Liver (tissue), 8 donors: ENCODE measurements at regions not wholly inside any gene's neighbourhood (a gene's known extent, or its start where the extent isn't known, plus 50 kb on each side); places are given as distances from the start of the nearest gene placed in this dataset.

Source experiments
- DNase-seq: peaks from one replicate; pipeline ENCODE4 v3.0.0-alpha.2; 2017; ENCODE audit warnings: low spot score
- H3K27ac ChIP-seq, 2 donors: one replicate each; pipeline ENCODE4 v1.7.0; 2013; ENCODE audit warnings: inconsistent platforms in 2 of 2, low read length in 2 of 2, control low read depth in 1 of 2, low read depth in 1 of 2, mild to moderate bottlenecking in 1 of 2
- H3K27me3 ChIP-seq, 4 donors: one replicate each; pipeline versions ENCODE4 v1.6.1 to v1.7.0; 2013; ENCODE audit warnings: low read length in 3 of 4, inconsistent platforms in 1 of 4, mild to moderate bottlenecking in 1 of 4, moderate library complexity in 1 of 4; ENCODE audit not compliant: control insufficient read depth in 4 of 4, insufficient read depth in 4 of 4
- H3K36me3 ChIP-seq, 4 donors: one replicate each; pipeline versions ENCODE4 v1.6.1 to v1.7.0; 2013; ENCODE audit warnings: low read length in 3 of 4, mild to moderate bottlenecking in 3 of 4, low read depth in 1 of 4, moderate library complexity in 1 of 4; ENCODE audit not compliant: control insufficient read depth in 4 of 4, insufficient read depth in 3 of 4
- H3K4me1 ChIP-seq, 4 donors: one replicate each; pipeline versions ENCODE4 v1.6.1 to v1.7.0; 2013; ENCODE audit warnings: low read length in 3 of 4, mild to moderate bottlenecking in 3 of 4, moderate library complexity in 1 of 4; ENCODE audit not compliant: control insufficient read depth in 4 of 4, insufficient read depth in 4 of 4
- H3K4me3 ChIP-seq, 3 donors: one replicate each; pipeline versions ENCODE4 v1.6.1 to v1.7.0; 2013; ENCODE audit warnings: low read length in 3 of 3, control low read depth in 1 of 3, low read depth in 1 of 3, mild to moderate bottlenecking in 1 of 3
- H3K9ac ChIP-seq, 2 donors: one replicate each; pipeline ENCODE4 v1.7.0; 2013; ENCODE audit warnings: low read length in 2 of 2, mild to moderate bottlenecking in 2 of 2, moderate library complexity in 2 of 2, control low read depth in 1 of 2, low read depth in 1 of 2
- H3K9me3 ChIP-seq, 4 donors: one replicate each; pipeline versions ENCODE4 v1.6.1 to v1.7.0; 2013; ENCODE audit warnings: low read length in 3 of 4; ENCODE audit not compliant: control insufficient read depth in 4 of 4
- EGR1 ChIP-seq, 2 donors: IDR thresholded peaks; 2 replicates each; pipeline ENCODE4 v1.6.1; 2016 to 2018; ENCODE audit warnings: antibody characterized with exemption in 2 of 2, low read depth in 2 of 2
- FOXA1 ChIP-seq: IDR thresholded peaks from 2 replicates; pipeline ENCODE4 v1.6.1; 2016; ENCODE audit warnings: antibody characterized with exemption
- FOXA2 ChIP-seq: IDR thresholded peaks from 2 replicates; pipeline ENCODE4 v1.6.1; 2016; ENCODE audit warnings: antibody characterized with exemption
- GABPA ChIP-seq, 2 donors: IDR thresholded peaks in 1 of 2; conservative IDR thresholded peaks in 1 of 2; 2 replicates each; pipeline ENCODE4 v1.6.1; 2016; ENCODE audit warnings: antibody characterized with exemption in 2 of 2, mild to moderate bottlenecking in 1 of 2, moderate library complexity in 1 of 2
- HNF4A ChIP-seq, 2 donors: conservative IDR thresholded peaks; 2 replicates each; pipeline ENCODE4 v1.6.1; 2016; ENCODE audit warnings: antibody characterized with exemption in 2 of 2, mild to moderate bottlenecking in 2 of 2
- HNF4G ChIP-seq: IDR thresholded peaks from 2 replicates; pipeline ENCODE4 v1.6.1; 2016; ENCODE audit warnings: antibody characterized with exemption
- JUND ChIP-seq, 2 donors: IDR thresholded peaks; 2 replicates each; pipeline ENCODE4 v1.6.1; 2016; ENCODE audit warnings: antibody characterized with exemption in 2 of 2
- NR2F2 ChIP-seq: IDR thresholded peaks from 2 replicates; pipeline ENCODE4 v1.6.1; 2016; ENCODE audit warnings: antibody characterized with exemption
- RXRA ChIP-seq, 2 donors: IDR thresholded peaks; 2 replicates each; pipeline ENCODE4 v1.6.1; 2017 to 2018; ENCODE audit warnings: antibody characterized with exemption in 2 of 2, mild to moderate bottlenecking in 1 of 2
- SP1 ChIP-seq: IDR thresholded peaks from 2 replicates; pipeline ENCODE4 v1.6.1; 2018; ENCODE audit warnings: antibody characterized with exemption, mild to moderate bottlenecking
- TAF1 ChIP-seq: conservative IDR thresholded peaks from 2 replicates; pipeline ENCODE4 v1.6.1; 2016; ENCODE audit warnings: antibody characterized with exemption, mild to moderate bottlenecking
- YY1 ChIP-seq: IDR thresholded peaks from 2 replicates; pipeline ENCODE4 v1.6.1; 2016; ENCODE audit warnings: antibody characterized with exemption, mild to moderate bottlenecking
- WGBS: extraction: QIAGEN DNeasy Blood & Tissue Kit; methylation state at CpG from one replicate; pipeline ENCODE4 v1.1.7; 2013; 5-methylcytosine and 5-hydroxymethylcytosine counted together
- TF ChIP-seq, protein P1 (sequence below): IDR thresholded peaks from 2 replicates; pipeline ENCODE4 v1.6.1; 2016; ENCODE audit warnings: antibody characterized with exemption
- TF ChIP-seq, protein P2 (sequence below): IDR thresholded peaks from 2 replicates; pipeline ENCODE4 v1.6.1; 2016; ENCODE audit warnings: antibody characterized with exemption, mild to moderate bottlenecking
- TF ChIP-seq, protein P3 (sequence below): IDR thresholded peaks from 2 replicates; pipeline ENCODE4 v1.6.1; 2016; ENCODE audit warnings: antibody characterized with exemption
- TF ChIP-seq, protein P4 (sequence below): IDR thresholded peaks from 2 replicates; pipeline ENCODE4 v1.6.1; 2016; ENCODE audit warnings: antibody characterized with exemption
- TF ChIP-seq, protein P5 (sequence below): fragments of 150-350 bp; IDR thresholded peaks from 2 replicates; pipeline ENCODE4 v1.5.1; 2017; ENCODE audit warnings: improper control_type of control experiment, low read depth, low read length; ENCODE audit not compliant: missing input control
- donor health status: healthy.
- donor health status: healthy.
- donor health status: healthy.
- donor health status: healthy.
- donor health status: healthy.

DNA sequence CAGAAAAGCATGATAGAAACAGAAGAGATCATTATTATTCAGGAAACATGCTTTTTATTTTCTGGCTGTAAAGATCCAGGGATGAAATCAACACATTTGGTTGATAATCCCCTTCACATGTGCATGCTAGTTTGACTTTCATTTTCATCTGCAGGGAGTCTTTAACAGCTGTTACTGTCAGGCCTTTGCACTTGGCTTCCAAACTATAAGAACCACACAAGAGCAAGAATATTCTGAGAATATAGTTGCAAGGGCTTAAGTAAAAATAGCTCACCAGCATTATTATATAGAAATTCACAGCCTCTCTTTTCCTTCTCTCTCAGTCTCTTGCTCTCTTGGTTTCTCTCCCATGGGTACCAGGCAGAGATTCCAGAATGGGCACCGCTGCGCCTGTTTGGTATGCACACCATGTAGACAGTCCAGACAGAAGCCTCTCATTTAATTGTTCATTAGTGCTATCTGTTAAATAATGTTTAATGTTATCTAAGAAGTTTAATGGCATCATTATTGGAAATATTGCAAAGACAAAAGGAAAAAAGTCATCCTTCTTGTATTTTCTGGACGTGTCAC, 622.3 kb upstream of the PLXNA2 start:
- Histone ChIP-seq H3K27me3 (no peaks in the 10 kb centered on the region), H3K36me3 (no peaks in the 10 kb centered on the region), H3K9ac (no peak overlapping the region), H3K4me3 (no peak overlapping the region), H3K27ac (no peak overlapping the region), H3K4me1 (no peaks in the 10 kb centered on the region), H3K9me3 (peaks cover 0 to 1% (median 0%) of the 10 kb centered on the region in 4 donors)
- TF ChIP-seq TAF1: no peak
- no peak for TF ChIP-seq HNF4A (conservative IDR thresholded peaks at IDR 0.05)
- TF ChIP-seq, protein P1, sequence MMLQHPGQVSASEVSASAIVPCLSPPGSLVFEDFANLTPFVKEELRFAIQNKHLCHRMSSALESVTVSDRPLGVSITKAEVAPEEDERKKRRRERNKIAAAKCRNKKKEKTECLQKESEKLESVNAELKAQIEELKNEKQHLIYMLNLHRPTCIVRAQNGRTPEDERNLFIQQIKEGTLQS: no peak
- TF ChIP-seq, protein P2, sequence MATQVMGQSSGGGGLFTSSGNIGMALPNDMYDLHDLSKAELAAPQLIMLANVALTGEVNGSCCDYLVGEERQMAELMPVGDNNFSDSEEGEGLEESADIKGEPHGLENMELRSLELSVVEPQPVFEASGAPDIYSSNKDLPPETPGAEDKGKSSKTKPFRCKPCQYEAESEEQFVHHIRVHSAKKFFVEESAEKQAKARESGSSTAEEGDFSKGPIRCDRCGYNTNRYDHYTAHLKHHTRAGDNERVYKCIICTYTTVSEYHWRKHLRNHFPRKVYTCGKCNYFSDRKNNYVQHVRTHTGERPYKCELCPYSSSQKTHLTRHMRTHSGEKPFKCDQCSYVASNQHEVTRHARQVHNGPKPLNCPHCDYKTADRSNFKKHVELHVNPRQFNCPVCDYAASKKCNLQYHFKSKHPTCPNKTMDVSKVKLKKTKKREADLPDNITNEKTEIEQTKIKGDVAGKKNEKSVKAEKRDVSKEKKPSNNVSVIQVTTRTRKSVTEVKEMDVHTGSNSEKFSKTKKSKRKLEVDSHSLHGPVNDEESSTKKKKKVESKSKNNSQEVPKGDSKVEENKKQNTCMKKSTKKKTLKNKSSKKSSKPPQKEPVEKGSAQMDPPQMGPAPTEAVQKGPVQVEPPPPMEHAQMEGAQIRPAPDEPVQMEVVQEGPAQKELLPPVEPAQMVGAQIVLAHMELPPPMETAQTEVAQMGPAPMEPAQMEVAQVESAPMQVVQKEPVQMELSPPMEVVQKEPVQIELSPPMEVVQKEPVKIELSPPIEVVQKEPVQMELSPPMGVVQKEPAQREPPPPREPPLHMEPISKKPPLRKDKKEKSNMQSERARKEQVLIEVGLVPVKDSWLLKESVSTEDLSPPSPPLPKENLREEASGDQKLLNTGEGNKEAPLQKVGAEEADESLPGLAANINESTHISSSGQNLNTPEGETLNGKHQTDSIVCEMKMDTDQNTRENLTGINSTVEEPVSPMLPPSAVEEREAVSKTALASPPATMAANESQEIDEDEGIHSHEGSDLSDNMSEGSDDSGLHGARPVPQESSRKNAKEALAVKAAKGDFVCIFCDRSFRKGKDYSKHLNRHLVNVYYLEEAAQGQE: no peak
- no peak for TF ChIP-seq NR2F2
- TF ChIP-seq, protein P3, sequence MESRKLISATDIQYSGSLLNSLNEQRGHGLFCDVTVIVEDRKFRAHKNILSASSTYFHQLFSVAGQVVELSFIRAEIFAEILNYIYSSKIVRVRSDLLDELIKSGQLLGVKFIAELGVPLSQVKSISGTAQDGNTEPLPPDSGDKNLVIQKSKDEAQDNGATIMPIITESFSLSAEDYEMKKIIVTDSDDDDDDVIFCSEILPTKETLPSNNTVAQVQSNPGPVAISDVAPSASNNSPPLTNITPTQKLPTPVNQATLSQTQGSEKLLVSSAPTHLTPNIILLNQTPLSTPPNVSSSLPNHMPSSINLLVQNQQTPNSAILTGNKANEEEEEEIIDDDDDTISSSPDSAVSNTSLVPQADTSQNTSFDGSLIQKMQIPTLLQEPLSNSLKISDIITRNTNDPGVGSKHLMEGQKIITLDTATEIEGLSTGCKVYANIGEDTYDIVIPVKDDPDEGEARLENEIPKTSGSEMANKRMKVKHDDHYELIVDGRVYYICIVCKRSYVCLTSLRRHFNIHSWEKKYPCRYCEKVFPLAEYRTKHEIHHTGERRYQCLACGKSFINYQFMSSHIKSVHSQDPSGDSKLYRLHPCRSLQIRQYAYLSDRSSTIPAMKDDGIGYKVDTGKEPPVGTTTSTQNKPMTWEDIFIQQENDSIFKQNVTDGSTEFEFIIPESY: no peak
- no peak for TF ChIP-seq SP1
- TF ChIP-seq RXRA (IDR thresholded peaks at IDR 0.05): no peak
- TF ChIP-seq, protein P4, sequence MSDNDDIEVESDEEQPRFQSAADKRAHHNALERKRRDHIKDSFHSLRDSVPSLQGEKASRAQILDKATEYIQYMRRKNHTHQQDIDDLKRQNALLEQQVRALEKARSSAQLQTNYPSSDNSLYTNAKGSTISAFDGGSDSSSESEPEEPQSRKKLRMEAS: no peak
- no peak for TF ChIP-seq GABPA (IDR thresholded peaks at IDR 0.05 in 1 of 2, conservative IDR thresholded peaks at IDR 0.05 in 1 of 2)
- TF ChIP-seq HNF4G: no peak
- TF ChIP-seq, protein P5, sequence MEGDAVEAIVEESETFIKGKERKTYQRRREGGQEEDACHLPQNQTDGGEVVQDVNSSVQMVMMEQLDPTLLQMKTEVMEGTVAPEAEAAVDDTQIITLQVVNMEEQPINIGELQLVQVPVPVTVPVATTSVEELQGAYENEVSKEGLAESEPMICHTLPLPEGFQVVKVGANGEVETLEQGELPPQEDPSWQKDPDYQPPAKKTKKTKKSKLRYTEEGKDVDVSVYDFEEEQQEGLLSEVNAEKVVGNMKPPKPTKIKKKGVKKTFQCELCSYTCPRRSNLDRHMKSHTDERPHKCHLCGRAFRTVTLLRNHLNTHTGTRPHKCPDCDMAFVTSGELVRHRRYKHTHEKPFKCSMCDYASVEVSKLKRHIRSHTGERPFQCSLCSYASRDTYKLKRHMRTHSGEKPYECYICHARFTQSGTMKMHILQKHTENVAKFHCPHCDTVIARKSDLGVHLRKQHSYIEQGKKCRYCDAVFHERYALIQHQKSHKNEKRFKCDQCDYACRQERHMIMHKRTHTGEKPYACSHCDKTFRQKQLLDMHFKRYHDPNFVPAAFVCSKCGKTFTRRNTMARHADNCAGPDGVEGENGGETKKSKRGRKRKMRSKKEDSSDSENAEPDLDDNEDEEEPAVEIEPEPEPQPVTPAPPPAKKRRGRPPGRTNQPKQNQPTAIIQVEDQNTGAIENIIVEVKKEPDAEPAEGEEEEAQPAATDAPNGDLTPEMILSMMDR: no peak
- TF ChIP-seq JUND (IDR thresholded peaks at IDR 0.05): no peak
- no peak for TF ChIP-seq YY1
- no peak for TF ChIP-seq FOXA1
- TF ChIP-seq FOXA2: no peak
- whole genome bisulfite sequencing: 92% methylated on average over 3 of the region's 3 CpGs
- DNase-seq: no peak

DNA sequence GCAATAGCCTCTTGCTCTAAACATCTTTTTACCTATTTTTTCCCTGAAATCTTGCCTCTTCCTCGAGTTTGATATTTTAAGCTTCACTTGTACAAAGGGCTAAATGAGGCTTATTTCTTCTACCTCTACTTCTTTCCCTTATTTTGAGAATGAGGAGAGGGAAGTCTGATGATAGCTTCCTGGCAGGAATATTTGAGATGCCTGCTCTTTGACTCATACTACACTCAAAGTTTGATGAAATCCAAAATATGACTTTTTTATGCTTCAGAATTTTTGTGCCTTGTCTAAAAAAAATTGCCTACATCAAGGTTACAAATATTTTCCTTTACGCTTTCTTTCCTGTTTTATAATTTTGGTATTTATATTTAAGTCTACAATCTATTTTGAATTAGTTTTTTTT, 624.4 kb upstream of the PLXNA2 start:
- no peaks in the 10 kb centered on the region for H3K27me3 ChIP-seq
- WGBS: 69% methylated on average over 2 of the region's 2 CpGs
- no peaks in the 10 kb centered on the region for H3K36me3 ChIP-seq
- H3K4me3 ChIP-seq: no peak overlapping the region
- H3K9ac ChIP-seq: no peak overlapping the region
- no peak overlapping the region for H3K27ac ChIP-seq
- H3K4me1 ChIP-seq: no peaks in the 10 kb centered on the region
- H3K9me3 ChIP-seq: no peaks in the 10 kb centered on the region
- DNase-seq: no peak
- TF ChIP-seq, protein P4: no peak
- no peak for TF ChIP-seq EGR1 (IDR thresholded peaks at IDR 0.05; ENCODE audit: low read depth in 2 of 2)
- no peak for TF ChIP-seq JUND (IDR thresholded peaks at IDR 0.05)
- TF ChIP-seq, protein P5: no peak
- TF ChIP-seq, protein P2: no peak
